Neural cell (in vitro differentiated cells): ENCODE measurements at regions not wholly inside any gene's neighbourhood (a gene's known extent, or its start where the extent isn't known, plus 50 kb on each side); places are given as distances from the start of the nearest gene placed in this dataset.

Source experiments
- H2AFZ ChIP-seq: fragments of 200-600, 300-800 bp; sonication (generic), shearing (Covaris generic); 2 replicates; pipeline ENCODE4 v1.6.0; 2014; ENCODE audit warnings: low read depth, mild to moderate bottlenecking, antibody characterized with exemption, low read length, moderate library complexity
- H3F3A ChIP-seq: fragments of 200-600 bp; shearing (Covaris generic); 2 replicates; pipeline ENCODE4 v1.6.1; 2016; ENCODE audit warnings: mild to moderate bottlenecking, moderate library complexity, mixed read lengths, antibody characterized with exemption, low read length; ENCODE audit not compliant: insufficient read depth, poor library complexity, severe bottlenecking
- H3K27ac ChIP-seq: fragments of 200-600, 300-800 bp; sonication (generic), shearing (Covaris generic); 2 replicates; pipeline ENCODE4 v1.5.1; 2014; ENCODE audit warnings: mild to moderate bottlenecking, low read length, moderate library complexity
- H3K27me3 ChIP-seq: fragments of 300-800, 200-600 bp; sonication (generic), shearing (Covaris generic); 2 replicates; pipeline ENCODE4 v1.6.0; 2014; ENCODE audit warnings: mild to moderate bottlenecking, low read depth, low read length, moderate library complexity; ENCODE audit not compliant: insufficient read depth
- H3K36me3 ChIP-seq: fragments of 300-800, 200-600 bp; sonication (generic), shearing (Covaris generic); 2 replicates; pipeline ENCODE4 v1.5.1; 2014; ENCODE audit warnings: mild to moderate bottlenecking, antibody characterized with exemption, low read length, moderate library complexity; ENCODE audit not compliant: insufficient read depth
- H3K4me2 ChIP-seq: fragments of 300-800, 200-600 bp; sonication (generic), shearing (Covaris generic); 2 replicates; pipeline ENCODE4 v1.6.0; 2014; ENCODE audit warnings: mild to moderate bottlenecking, low read length
- H3K4me3 ChIP-seq: fragments of 300-800, 200-600 bp; sonication (generic), shearing (Covaris generic); 2 replicates; pipeline ENCODE4 v1.5.1; 2014; ENCODE audit warnings: mild to moderate bottlenecking, low read length, moderate library complexity
- H3K79me2 ChIP-seq: fragments of 200-600 bp; shearing (Covaris generic); replicated peaks from 2 replicates; pipeline ENCODE4 v1.6.0; 2014; ENCODE audit warnings: mild to moderate bottlenecking, low read length, moderate library complexity; ENCODE audit not compliant: insufficient read depth
- H3K9ac ChIP-seq: fragments of 300-800, 200-600 bp; sonication (generic), shearing (Covaris generic); 2 replicates; pipeline ENCODE4 v1.6.1; 2016; ENCODE audit warnings: mild to moderate bottlenecking, low read length, mixed read lengths
- H3K9me2 ChIP-seq: fragments of 200-600 bp; shearing (Covaris generic); 2 replicates; pipeline ENCODE4 v1.6.1; 2016; ENCODE audit warnings: mild to moderate bottlenecking, low read length, mixed read lengths; ENCODE audit not compliant: insufficient read depth
- H3K9me3 ChIP-seq: fragments of 200-600, 300-800 bp; sonication (generic), shearing (Covaris generic); 2 replicates; pipeline ENCODE4 v1.6.1; 2016; ENCODE audit warnings: mild to moderate bottlenecking, mixed run types, low read length, moderate library complexity, mixed read lengths
- H4K20me1 ChIP-seq: fragments of 200-600 bp; shearing (Covaris generic); 2 replicates; pipeline ENCODE4 v1.6.1; 2016; ENCODE audit warnings: mild to moderate bottlenecking, mixed run types; ENCODE audit not compliant: insufficient read depth
- EP300 ChIP-seq: fragments of 450-650 bp; conservative IDR thresholded peaks from 2 replicates; pipeline ENCODE4 v1.6.1; 2014; ENCODE audit warnings: antibody characterized with exemption, mild to moderate bottlenecking, moderate library complexity; ENCODE audit not compliant: poor library complexity, severe bottlenecking
- EZH2 ChIP-seq: fragments of 200-600, 300-800 bp; shearing (Covaris generic), sonication (generic); IDR thresholded peaks from 2 replicates; pipeline ENCODE4 v1.6.1; 2014; ENCODE audit warnings: antibody characterized with exemption, low read length, borderline replicate concordance, mild to moderate bottlenecking; ENCODE audit not compliant: insufficient read depth, poor library complexity, severe bottlenecking
- MXI1 ChIP-seq: fragments of 450-650 bp; conservative IDR thresholded peaks from 2 replicates; pipeline ENCODE4 v1.6.1; 2014; ENCODE audit warnings: antibody characterized with exemption, mild to moderate bottlenecking; ENCODE audit not compliant: poor library complexity, severe bottlenecking
- POLR2AphosphoS5 ChIP-seq: IDR thresholded peaks from 2 replicates; pipeline ENCODE4 v1.6.1; 2012
- RAD21 ChIP-seq: fragments of 450-650 bp; conservative IDR thresholded peaks from 2 replicates; pipeline ENCODE4 v1.6.1; 2014; ENCODE audit warnings: antibody characterized with exemption, mild to moderate bottlenecking, moderate library complexity
- REST ChIP-seq: IDR thresholded peaks from 2 replicates; pipeline ENCODE4 v1.6.1; 2012; ENCODE audit warnings: borderline replicate concordance
- SMC3 ChIP-seq: fragments of 450-650 bp; conservative IDR thresholded peaks from 2 replicates; pipeline ENCODE4 v1.6.1; 2014; ENCODE audit warnings: antibody characterized with exemption, mild to moderate bottlenecking, moderate library complexity; ENCODE audit not compliant: poor library complexity
- TAF1 ChIP-seq: IDR thresholded peaks from 2 replicates; pipeline ENCODE4 v1.6.1; 2012; ENCODE audit warnings: low read depth
- TF ChIP-seq, protein P1 (sequence below): fragments of 450-650 bp; IDR thresholded peaks from 2 replicates; pipeline ENCODE4 v1.5.1; 2014; ENCODE audit warnings: antibody characterized with exemption, mild to moderate bottlenecking, moderate library complexity; ENCODE audit not compliant: poor library complexity, severe bottlenecking

GRCh38 chr5:173705512-173706044 lies 89.1 kb upstream of the BOD1 start:
- no peak overlapping the region for H3K9ac ChIP-seq
- H3K4me2 ChIP-seq = no peak overlapping the region
- no peaks in the 10 kb centered on the region for H3F3A ChIP-seq
- H3K27ac ChIP-seq = no peak overlapping the region
- no peak overlapping the region for H2AFZ ChIP-seq
- no peaks in the 10 kb centered on the region for H3K9me3 ChIP-seq
- no peak for TF ChIP-seq SMC3
- TF ChIP-seq RAD21 = no peak
- TF ChIP-seq, protein P1, sequence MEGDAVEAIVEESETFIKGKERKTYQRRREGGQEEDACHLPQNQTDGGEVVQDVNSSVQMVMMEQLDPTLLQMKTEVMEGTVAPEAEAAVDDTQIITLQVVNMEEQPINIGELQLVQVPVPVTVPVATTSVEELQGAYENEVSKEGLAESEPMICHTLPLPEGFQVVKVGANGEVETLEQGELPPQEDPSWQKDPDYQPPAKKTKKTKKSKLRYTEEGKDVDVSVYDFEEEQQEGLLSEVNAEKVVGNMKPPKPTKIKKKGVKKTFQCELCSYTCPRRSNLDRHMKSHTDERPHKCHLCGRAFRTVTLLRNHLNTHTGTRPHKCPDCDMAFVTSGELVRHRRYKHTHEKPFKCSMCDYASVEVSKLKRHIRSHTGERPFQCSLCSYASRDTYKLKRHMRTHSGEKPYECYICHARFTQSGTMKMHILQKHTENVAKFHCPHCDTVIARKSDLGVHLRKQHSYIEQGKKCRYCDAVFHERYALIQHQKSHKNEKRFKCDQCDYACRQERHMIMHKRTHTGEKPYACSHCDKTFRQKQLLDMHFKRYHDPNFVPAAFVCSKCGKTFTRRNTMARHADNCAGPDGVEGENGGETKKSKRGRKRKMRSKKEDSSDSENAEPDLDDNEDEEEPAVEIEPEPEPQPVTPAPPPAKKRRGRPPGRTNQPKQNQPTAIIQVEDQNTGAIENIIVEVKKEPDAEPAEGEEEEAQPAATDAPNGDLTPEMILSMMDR = no peak
- H3K27me3 ChIP-seq = no peaks in the 10 kb centered on the region
- no peaks in the 10 kb centered on the region for H3K36me3 ChIP-seq
- H3K79me2 ChIP-seq = no peaks in the 10 kb centered on the region
- no peaks in the 10 kb centered on the region for H3K9me2 ChIP-seq
- no peaks in the 10 kb centered on the region for H4K20me1 ChIP-seq
- H3K4me3 ChIP-seq = no peak overlapping the region

DNA sequence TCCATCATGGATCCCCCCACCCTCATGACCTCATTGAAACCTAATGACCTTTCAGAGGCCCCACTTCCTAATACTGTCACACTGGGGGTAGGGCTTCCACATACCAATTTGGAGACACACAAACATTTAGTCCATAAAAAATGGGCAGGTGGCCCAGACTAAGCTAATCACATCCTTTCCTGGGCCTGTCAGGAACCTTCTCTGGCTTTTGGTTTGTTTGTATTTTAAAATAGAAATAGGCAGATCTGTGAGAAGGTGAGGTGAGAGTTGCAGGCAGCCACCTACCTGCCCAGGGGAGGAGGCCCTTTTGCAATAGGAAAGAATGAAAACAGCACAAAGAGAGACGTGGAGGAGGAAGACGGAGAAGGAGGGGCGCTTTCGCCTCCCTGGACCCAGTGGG lies 90.2 kb upstream of the BOD1 start:
- Histone ChIP-seq H3F3A (no peaks in the 10 kb centered on the region), H2AFZ (no peak overlapping the region)
- TF ChIP-seq TAF1 (no peak), REST (no peak), POLR2AphosphoS5 (no peak), MXI1 (no peak), SMC3 (no peak), EP300 (no peak), EZH2 (no peak), RAD21 (no peak)
- TF ChIP-seq, protein P1 = no peak

More for the DNA sequence above, 90.2 kb upstream of the BOD1 start:
- no peak overlapping the region for H3K4me3 ChIP-seq
- no peaks in the 10 kb centered on the region for H3K9me3 ChIP-seq
- no peaks in the 10 kb centered on the region for H4K20me1 ChIP-seq
- no peak overlapping the region for H3K9ac ChIP-seq
- no peaks in the 10 kb centered on the region for H3K79me2 ChIP-seq
- no peak overlapping the region for H3K27ac ChIP-seq
- H3K36me3 ChIP-seq = no peaks in the 10 kb centered on the region
- no peaks in the 10 kb centered on the region for H3K27me3 ChIP-seq
- H3K4me2 ChIP-seq = no peak overlapping the region
- no peaks in the 10 kb centered on the region for H3K9me2 ChIP-seq
